ENCODE measurements at regions not wholly inside any gene's neighbourhood (a gene's known extent, or its start where the extent isn't known, plus 50 kb on each side); places are given as distances from the start of the nearest gene placed in this dataset.
A peak's percentile ranks its signal among the peaks of the same experiment; 100 is the strongest.
"Not testable (repeated sequence)": the region's sequence is repeated elsewhere in the genome, so short reads cannot be mapped to it uniquely, and the experiment has no call there.

DNA sequence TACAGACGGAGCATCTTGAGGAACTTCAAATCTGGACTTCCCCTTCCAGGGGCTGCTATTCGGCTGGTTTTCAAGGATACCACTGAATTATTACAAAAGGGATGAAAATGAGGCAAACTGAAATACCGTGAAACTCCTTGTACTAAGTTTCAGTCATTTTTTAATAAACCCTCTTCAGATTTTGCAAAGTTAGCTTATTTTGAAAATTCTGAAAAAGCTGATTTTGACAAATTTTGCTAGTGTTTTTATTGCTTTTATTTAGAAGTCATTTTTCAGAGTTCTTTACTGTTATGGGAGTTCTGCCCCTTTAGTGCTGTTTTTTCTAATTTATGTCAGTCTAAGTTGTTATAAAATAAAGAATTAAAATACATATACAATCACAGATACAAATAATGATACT is 390.4 kb upstream of the VRK2 start:
- no peak for DNase-seq

DNA sequence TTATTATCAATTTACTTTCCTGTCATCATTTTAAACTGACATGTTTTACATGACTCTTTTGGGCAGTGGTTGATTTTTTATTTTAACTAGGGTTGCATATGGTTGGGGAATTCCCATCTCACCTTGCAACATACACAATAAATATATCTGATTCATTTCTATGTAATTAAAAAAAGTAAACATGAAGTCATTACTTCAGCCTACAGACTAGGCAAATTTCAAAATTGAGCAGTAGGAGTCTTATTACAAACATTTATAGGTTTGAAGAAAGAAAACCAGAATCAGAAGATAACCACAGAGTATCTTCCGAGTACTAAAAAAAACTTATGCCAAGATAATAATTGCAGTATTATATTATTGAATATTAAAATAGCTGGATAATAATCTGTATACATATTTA is 377.0 kb upstream of the VRK2 start:
- no peak for DNase-seq

DNA sequence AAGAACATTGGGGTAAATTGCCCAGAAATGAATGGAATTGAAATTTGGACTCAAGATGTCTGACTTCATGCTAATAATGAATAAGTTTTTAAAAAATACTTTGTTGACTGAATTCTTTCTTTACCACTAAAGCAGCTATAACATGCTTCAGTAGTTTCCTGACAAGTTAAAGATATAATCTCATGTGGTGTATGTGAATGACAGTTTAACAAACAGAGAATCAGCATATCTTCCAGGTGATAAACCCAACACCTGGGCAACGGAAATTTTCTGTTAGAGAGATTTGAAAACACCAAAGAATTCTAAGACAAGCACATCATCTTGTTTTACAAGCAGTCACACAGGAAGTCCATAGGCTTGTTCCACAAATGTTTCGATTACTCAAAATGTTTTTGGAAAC is 372.6 kb upstream of the VRK2 start:
- no peak for DNase-seq

DNA sequence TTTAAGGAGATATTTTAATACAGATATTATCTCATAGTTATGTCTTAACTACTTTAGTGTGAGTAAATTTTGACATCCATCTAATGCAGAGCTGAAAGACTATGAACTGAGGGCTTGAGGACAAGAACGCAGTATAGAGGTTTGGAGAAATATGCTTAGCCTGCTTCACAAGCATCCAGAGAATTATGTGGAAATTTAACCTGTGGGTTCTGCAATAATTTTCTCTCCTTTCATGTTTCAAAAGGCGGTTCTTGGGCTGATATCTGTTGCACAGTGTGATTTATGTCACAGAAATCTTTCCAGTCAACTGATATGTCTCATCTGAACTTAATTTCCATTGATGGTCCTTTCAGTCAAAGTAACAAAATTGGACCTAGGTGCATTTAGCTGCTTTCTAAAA is 371.9 kb upstream of the VRK2 start:
- DNase-seq, result no peak

DNA sequence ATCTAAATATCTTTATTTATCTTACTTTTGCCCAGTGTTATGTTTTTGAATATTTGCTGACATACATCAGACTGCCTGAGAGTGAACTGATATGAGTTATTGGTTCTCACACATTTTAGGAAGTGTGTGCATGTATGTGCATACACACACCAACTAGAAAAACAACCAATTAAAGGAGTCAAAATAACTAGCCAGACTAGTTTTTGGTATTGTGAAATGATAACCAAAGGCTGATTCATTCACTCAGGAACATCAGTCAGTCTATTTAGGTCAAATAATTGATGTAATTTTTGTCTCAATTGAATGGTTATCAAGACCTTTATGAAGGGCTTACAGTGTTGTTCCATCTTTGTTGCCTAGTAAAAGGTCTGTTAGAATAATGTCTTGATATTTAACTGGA is 369.3 kb upstream of the VRK2 start:
- no peak for DNase-seq

DNA sequence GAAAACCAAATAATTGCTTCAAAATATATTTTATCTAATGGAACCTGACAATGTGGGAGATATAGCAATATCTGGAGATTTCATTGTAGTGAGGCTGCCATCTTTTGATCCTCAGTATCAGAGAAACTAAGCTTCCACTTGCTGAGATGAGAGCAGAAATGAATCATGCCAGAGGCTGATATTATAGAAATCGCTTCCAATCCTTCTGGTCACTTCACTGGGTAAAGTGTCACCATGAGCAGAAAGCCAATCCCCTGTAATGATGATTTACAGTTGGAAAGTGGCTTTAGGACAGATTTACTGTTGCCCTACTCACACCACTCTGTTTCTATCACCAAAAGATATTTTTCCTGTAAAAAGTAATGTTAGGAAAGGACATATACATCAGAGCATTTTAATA is 365.0 kb upstream of the VRK2 start:
- DNase-seq, result no peak

DNA sequence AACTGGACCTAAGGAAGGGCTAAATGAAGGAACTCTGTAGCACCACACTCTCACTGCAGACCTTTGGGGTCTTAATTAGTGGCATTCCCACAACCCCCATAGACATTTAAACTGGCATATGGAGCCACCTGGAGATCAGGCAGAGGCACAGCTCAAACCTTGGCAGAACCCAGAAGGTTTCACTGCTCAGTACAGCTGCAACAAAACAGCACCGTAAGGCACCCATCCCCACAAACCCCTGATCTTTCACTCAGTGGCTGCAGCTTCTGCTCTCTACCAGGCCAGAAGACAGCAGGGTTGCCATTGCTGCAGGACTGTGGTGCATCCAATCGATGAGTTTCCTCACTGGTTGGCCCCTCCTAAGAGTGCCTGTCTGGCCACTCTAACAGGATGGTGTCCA is 361.6 kb upstream of the VRK2 start:
- DNase-seq, result peak; percentile 7

DNA sequence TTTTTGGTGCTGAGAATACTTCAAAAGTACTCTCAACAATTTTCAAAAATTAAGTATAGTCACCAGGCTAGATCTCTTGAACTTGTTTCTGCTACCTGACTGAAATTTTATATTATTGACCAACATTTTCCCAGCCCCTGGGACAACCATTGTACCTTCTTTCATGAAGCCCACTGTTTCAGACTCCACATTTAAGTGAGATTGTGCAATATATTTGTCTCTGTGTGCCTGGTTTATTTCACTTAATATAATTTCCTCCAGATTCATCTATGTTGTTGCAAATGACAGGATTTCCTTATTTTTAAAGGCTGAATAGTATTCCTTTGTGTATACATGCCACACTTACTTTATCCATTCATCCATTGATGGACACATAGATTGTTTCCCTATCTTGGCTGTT is 354.2 kb upstream of the VRK2 start:
- no peak for DNase-seq

DNA sequence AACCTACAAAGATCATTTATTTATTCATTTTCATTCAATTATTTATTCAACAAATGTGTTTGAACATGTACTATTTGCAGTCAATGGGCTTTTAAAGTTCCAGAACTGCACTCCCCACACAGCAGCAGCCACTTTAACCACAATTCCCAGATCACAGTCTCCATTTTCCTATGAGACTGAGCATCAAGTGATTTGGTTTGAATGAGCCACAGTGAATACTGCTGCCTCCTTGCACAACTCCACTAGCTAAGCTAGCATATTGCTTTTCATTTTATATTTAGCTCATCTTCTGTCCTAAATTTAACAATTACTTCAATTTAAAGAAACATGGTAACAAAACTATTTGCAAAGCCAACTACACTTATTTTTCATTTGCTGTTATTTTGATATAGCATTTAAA is 353.4 kb upstream of the VRK2 start:
- DNase-seq, result no peak

DNA sequence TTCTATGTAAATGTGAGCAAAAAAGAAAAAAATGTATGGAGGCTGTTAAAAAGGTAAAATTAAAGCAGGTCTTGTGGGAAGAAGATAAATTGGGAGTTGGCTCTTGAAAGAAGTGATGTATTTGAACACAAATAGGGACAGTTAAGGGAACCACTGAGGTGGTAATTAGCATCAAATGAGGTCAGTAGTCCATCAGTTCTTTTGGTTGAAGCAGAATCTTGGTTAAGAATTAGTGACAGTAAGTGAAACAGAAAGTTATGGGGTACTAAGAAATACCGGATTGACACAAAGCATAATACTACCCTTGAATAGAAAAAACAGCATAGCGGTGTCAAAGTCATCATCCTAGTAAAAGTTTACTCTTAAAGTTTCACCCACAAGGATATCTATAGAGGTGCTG is 352.6 kb upstream of the VRK2 start:
- DNase-seq, result no peak

DNA sequence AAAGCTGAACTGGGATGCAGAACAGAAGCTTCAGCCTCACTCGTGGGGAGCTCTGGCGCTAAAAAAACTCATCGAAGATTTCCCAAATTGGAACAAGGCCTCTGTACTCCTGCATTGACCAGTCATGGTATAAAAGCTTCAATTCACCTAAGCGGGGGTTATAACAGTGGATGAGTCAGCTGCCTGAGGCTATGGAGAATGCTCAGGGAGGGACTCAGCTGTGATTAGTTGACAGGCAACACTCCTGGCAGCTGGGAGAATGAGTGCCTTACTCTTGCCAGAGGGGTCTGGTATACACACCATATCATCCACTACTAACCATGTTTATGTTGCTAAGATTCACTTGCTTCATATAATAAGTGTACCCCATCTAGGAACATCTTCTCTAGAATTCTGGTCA is 350.6 kb upstream of the VRK2 start:
- no peak for DNase-seq

DNA sequence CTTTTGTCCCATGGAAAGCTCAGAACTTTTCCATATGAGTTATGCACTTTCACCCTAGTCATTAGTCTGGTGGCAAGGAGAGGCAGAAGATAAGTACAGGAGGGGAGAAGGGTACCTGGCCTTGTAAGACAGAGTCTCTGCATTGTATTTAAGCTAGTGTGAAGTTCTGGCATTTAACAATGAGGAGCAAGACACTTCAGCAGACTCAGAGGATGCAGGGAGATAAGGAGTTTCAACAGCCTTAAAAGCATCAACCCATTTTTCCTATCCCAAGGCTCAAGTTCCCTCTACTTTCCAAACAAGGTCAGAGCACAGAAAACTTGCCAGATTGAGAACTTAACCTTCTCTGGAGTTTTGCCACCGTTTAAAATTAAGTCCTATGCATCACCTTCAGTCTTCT is 348.2 kb upstream of the VRK2 start:
- DNase-seq, result no peak

DNA sequence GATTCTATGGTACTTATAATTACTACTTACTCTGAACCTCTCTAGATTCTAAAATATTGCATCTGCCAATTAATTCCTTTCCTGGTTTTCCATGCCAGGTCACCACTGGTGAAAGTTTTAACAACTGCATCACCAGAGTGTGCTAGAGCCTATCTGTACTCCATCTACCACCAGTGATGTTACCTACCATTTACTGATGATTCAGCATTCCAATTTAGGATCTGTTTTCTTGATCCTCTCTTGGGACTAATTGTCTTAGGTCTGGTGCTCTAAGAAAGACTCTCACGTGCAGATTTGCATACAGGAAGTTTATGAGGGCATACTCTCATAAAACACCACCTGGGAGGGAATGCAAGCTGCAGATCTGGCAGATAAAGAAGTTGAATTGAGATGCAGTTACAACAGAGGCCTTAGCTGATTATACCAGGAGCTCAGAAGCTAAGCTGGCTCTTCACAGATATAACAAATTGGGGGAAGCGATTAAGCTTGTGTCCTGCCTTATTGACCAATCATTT is 347.6 kb upstream of the VRK2 start:
- DNase-seq, result no peak

DNA sequence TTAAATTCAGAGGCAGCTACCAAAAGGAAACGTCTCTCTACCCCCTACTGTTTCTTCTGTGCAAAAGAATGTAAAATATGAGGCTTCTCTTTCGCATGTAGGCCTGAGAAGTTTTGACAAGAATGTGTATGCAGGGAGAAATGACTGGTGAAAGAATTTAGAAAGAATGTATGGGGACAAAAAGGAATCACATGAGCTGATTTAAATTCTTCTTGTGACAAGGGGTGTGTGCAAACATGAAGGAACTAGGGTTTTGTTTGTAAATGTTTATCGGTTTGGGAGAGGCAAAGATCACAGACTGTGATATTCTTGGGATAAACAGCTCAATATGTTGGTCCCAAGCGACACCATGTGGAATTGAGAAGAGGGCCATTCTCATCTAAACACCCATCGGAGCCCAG is 345.2 kb upstream of the VRK2 start:
- no peak for DNase-seq

DNA sequence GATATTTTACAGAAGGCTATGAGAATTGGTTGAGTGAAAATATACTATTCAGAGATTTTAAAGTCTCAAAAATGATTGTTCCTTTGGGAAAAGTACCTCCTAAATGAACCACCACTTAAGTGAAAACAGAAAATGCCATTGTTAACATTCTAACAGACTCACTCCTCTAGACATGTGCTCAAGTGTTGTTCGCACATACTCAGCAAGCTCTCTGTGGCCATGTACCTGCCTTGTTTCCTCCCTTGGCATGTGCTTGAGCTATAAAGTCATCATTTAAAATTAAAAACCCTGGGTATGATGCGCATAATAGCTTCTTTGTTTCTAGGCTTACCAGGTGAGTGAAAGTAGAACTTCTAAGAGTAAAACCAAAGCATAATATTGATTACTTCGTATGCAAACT is 343.2 kb upstream of the VRK2 start:
- DNase-seq, result no peak

DNA sequence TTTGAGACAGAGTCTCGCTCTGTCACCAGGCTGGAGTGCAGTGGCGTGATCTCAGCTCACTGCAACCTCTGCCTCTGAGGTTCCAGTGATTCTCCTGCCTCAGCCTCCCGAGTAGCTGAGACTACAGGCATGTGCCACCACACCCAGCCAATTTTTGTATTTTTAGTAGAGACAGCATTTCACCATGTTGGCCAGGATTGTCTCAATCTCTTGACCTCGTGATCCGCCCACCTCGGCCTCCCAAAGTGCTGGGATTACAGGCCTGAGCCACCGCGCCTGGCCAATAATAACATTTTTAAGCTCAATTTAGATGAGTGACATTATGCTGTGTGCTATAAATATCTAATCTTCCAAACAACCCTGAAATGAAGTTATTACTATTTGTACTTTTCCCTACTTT is 338.8 kb upstream of the VRK2 start:
- not testable (repeated sequence) for DNase-seq

DNA sequence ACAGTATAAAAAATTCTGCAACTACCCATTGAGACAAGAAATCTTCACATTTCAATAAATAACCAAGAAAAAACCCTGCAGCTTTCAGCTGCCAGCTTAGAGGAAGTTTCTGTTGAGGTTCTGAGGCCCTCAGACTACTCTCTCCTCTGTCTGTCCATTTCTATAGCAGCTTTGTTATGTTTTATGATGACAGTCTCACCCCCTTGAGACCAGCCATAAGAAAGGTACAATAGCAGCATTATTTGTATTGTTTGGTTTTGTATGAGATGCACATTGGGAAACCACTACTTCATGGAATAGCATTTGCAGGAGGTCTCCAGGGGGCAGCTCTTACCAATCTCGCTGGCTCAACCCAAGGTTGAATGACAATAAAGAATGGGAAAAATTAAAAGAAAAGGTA is 334.6 kb upstream of the VRK2 start:
- DNase-seq, result no peak

DNA sequence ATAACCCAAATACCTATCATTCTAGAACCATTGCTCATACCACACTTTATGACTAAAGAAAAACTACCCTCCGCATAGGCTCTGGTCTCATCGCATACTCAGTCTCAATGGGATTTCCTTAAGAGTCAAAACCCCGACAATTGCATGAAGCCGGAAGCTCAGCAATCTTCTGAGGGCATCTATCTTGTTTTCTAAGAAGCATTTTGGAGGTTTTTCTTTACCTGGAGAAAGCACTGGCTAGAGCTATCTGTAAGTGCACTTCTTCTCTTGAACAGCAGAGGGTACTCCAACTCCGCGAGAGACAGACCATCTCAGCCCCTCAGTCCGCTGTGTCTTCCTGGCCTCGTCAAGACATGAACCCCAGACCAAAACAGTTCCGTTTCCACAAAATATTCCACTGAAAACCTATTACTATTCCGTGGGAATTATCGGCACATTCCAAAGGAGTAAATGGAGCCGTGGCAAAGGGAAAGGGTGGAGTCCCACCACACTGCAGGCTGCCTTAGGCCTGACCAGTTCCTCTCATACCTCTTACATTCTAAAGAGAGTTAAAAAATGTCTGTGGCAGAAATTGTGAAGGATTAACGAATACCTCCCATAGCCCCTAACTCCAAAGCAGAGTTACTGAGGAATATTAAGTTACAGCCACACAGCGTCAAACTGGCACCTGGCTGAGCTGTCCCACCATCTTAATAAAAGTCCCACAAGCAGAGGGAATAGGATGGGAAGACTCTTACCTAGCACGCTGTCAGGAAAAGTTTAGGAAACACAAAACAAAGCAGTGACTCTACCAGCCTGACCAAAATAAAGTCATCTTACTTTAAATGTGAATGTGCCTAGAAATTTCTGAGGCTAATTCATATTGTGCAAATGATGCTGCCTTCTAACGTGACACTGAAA is 325.6 kb upstream of the VRK2 start:
- DNase-seq, result peak; percentile 31

DNA sequence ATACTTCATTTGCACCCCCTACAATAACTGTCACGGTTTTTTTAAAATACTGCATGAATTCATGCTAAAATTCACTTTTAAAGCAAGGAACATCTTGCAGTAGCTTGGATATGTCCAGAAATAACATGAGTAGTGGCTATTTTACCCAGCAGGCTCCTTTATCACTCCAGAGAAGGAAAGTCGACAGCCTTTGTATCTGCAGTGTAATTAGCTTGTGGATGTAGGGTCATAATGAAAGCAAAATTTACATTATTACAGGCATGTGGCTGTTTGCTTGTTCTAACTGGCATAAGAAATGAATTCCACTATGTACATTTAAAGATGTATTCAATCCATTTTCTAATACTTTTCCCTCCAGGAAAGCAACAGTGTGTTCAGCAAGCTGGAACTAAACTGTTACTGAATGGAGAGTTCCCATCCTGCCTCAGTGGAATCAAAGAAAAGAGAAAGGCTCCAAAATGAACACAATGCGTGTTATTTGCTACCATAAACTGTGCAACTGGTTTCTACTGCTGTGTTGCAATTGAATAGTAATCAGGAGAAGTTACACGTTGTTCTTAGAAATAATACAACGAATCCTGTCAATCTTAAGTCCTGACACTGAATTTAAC is 321.2 kb upstream of the VRK2 start:
- DNase-seq, result no peak

DNA sequence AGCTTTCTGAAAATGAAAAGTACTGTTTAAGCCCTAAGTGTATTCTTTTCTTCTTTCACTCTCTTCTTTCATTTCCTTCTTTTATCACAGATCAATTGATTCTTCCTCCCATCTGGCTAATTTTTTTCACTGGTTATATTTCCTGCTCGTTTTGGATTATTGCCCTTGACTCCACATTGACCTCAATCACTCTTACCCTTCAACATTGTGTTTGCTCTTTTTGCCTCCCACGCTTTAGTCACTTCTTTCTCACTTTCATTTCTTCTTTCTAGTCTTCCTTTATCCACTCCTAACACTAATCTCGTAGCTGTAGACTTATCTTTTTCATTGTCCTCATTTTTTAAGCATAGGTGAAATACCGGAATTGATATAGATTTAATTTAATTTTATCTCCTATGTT is 320.3 kb upstream of the VRK2 start:
- no peak for DNase-seq

DNA sequence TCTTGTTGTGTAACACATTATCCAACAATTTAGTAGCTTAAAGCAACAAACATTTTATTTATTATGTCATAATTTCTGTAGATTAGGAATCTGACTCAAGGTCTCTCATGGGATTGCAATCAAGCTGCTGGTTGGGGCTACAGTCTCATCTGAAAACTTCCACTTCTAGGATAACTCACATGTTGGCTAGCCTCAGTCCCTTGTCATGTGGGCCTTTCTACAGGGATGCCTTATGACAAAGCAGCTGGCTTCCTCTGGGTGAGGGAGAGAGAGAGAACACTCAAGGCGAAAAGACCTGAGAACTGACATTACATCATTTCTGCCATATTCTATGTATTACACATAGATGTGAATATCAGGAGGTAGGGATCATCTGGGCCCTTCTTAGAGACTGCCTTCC is 317.9 kb upstream of the VRK2 start:
- no peak for DNase-seq

DNA sequence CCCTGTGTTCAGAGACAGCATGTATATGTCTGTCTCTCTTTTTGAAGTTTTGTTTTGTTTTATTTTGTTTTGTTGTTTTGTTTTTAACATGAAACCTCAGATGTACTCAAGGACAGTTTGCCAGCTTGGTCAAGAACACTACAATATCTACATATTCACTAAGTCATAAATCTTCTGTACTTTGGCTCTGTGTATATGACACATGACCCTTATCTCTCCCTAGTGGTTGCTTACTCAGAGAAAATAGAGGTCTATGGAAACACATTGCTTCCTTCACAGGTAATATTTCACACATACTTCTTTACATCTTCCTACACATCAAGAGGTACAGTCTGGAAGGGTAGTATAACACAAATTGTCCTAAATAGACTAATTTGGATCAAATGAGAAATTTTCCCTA is 312.6 kb upstream of the VRK2 start:
- DNase-seq, result no peak

DNA sequence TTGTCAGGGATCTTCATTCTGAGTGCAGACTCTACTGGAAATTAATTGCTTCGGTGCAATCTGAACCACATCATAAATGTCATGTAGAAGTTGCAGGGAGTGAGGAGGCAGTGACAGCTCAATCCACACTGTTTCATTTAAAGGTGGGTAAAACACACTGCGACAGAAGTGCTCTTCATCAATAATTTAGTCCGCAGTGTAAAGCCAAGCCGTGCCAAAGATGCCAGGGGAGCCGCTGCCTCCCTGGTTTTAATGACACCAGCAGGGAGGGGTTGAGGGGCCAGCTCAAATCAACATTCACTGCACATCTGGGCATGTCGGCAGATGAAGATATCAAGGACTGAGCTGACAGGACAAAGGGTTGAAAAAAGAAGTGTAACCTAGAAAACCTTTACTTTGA is 305.7 kb upstream of the VRK2 start:
- DNase-seq, result no peak

DNA sequence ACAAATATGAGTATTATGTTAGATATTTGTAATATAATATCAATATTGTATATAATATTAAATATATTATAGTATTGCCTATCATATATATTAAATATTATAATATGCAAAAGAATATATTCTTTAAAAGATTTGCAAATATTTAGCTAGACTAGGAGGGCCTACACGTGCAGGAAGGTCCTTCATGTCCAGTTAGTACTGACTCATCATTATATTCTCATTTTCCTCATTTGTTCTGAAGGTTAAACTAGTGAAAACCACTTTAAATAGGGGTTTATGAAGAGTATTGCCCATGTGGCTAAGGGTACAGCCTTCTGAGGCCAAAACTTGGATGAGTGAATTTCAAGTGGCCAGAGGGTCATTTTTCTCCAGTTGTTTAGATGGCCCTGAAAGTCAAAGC is 293.0 kb upstream of the VRK2 start:
- no peak for DNase-seq

DNA sequence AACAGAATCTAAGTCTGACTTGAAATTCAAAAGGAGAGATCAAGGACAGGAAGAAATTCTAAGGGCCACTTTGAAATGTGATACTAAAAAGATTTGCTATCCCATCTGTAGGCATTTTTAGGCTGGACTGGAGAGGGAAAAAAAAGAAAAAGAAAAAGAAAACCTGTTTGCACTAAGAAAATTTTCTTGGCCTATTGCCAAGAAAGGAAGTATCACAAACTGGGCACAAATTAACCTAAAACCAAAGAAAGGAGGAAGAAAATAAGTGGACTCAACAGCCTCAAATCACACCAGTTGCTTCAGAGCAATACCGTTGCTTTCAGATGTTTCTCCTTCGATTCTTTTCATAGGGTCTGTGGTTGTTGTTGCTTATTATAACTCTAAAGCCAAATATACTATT is 287.9 kb upstream of the VRK2 start:
- no peak for DNase-seq

Measured in NCI-H1694 (cell line).